HepG2 (cell line): ENCODE measurements at regions not wholly inside any gene's neighbourhood (a gene's known extent, or its start where the extent isn't known, plus 50 kb on each side); places are given as distances from the start of the nearest gene placed in this dataset.

ENCODE experiments used
- FOSL2 ChIP-seq: sonication (generic); formaldehyde crosslinking; IDR thresholded peaks from 2 replicates; pipeline ENCODE4 v1.4.0; 2020; ENCODE audit warnings: missing genetic modification reagents
- HNRNPL ChIP-seq: fragments of 200-400 bp; formaldehyde crosslinking; IDR thresholded peaks from 2 replicates; pipeline ENCODE4 v1.6.1; 2017; ENCODE audit warnings: mild to moderate bottlenecking, low read depth, low read length
- KLF11 ChIP-seq: IDR thresholded peaks from 2 replicates; pipeline ENCODE4 v1.6.1; 2016; ENCODE audit warnings: missing compliant biosample characterization
- NFYB ChIP-seq: sonication (generic); formaldehyde crosslinking; IDR thresholded peaks from 2 replicates; pipeline ENCODE4 v1.4.0; 2020; ENCODE audit warnings: missing genetic modification reagents
- ZNF180 ChIP-seq: sonication (generic); formaldehyde crosslinking; IDR thresholded peaks from 2 replicates; pipeline ENCODE4 v1.4.0; 2020; ENCODE audit warnings: low read depth, missing genetic modification reagents, borderline replicate concordance
- ZNF232 ChIP-seq: sonication (generic); formaldehyde crosslinking; IDR thresholded peaks from 2 replicates; pipeline ENCODE4 v1.4.0; 2020; ENCODE audit warnings: missing genetic modification reagents, borderline replicate concordance
- ZNF264 ChIP-seq: sonication (generic); formaldehyde crosslinking; IDR thresholded peaks from 2 replicates; pipeline ENCODE4 v1.4.0; 2020; ENCODE audit warnings: missing genetic modification reagents
- ZNF644 ChIP-seq: IDR thresholded peaks from 2 replicates; pipeline ENCODE4 v1.6.1; 2016; ENCODE audit warnings: low read depth
- ZNF672 ChIP-seq: sonication (generic); formaldehyde crosslinking; IDR thresholded peaks from 2 replicates; pipeline ENCODE4 v1.8.1; 2022; ENCODE audit warnings: missing genetic modification reagents
- TF ChIP-seq, protein P1 (sequence below): sonication (generic); formaldehyde crosslinking; IDR thresholded peaks from 2 replicates; pipeline ENCODE4 v1.4.0; 2020; ENCODE audit warnings: missing genetic modification reagents
- TF ChIP-seq, protein P2 (sequence below): sonication (generic); formaldehyde crosslinking; IDR thresholded peaks from 2 replicates; pipeline ENCODE4 v1.5.1; 2020; ENCODE audit warnings: missing genetic modification reagents, mild to moderate bottlenecking, borderline replicate concordance
- TF ChIP-seq, protein P3 (sequence below): sonication (generic); formaldehyde crosslinking; IDR thresholded peaks from 2 replicates; pipeline ENCODE4 v1.4.0; 2020; ENCODE audit warnings: missing genetic modification reagents, borderline replicate concordance
- TF ChIP-seq, protein P4 (sequence below): sonication (generic); formaldehyde crosslinking; IDR thresholded peaks from 2 replicates; pipeline ENCODE4 v1.5.0; 2020; ENCODE audit warnings: mild to moderate bottlenecking, missing genetic modification reagents, moderate library complexity
- TF ChIP-seq, protein P5 (sequence below): sonication (generic); formaldehyde crosslinking; IDR thresholded peaks from 2 replicates; pipeline ENCODE4 v1.4.0; 2020; ENCODE audit warnings: missing genetic modification reagents
- TF ChIP-seq, protein P6 (sequence below): sonication (generic); formaldehyde crosslinking; IDR thresholded peaks from 2 replicates; pipeline ENCODE4 v1.5.0; 2020; ENCODE audit warnings: missing genetic modification reagents
- TF ChIP-seq, protein P7 (sequence below): IDR thresholded peaks from 2 replicates; pipeline ENCODE4 v1.6.1; 2016; ENCODE audit warnings: missing genetic modification reagents, missing compliant biosample characterization

DNA sequence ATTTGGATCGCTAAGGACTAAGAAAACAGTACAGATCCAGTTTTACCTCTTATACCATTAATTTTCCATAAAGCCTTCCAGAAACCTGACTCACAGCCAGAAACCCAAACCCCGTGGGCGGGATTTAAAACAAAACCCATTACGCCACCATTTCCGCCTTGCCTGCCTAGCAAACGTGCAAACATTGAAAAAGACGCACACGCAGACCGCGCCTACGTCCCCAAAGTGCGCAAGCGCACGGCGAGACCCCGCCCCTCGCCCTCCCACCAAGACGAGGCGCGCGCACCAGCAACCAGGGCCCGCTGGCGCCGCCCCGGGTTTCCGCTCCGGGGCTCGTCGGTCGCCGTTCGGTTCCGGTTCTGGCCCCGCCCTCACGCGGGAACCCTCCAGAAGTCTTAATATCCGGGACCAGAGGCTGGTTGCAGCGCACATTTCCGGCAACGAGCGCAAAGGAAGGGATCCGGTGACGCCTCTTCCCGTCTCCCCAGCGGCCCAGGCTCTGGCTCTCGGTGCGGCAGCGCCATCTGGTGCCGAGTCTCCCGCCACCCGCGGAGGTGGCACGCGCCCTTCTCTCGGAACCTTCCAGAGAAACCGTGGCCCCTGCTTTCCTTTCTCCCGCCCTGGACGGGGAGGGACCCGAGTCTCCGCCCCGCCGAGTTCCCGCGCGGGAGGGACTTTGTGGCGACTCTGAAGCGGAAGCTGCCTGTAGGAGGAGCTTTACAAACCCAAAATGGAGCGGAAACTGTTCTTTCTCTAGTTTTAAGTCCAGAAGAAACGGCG lies 256.9 kb upstream of the STARD13 start (continued):
- TF ChIP-seq, protein P1, sequence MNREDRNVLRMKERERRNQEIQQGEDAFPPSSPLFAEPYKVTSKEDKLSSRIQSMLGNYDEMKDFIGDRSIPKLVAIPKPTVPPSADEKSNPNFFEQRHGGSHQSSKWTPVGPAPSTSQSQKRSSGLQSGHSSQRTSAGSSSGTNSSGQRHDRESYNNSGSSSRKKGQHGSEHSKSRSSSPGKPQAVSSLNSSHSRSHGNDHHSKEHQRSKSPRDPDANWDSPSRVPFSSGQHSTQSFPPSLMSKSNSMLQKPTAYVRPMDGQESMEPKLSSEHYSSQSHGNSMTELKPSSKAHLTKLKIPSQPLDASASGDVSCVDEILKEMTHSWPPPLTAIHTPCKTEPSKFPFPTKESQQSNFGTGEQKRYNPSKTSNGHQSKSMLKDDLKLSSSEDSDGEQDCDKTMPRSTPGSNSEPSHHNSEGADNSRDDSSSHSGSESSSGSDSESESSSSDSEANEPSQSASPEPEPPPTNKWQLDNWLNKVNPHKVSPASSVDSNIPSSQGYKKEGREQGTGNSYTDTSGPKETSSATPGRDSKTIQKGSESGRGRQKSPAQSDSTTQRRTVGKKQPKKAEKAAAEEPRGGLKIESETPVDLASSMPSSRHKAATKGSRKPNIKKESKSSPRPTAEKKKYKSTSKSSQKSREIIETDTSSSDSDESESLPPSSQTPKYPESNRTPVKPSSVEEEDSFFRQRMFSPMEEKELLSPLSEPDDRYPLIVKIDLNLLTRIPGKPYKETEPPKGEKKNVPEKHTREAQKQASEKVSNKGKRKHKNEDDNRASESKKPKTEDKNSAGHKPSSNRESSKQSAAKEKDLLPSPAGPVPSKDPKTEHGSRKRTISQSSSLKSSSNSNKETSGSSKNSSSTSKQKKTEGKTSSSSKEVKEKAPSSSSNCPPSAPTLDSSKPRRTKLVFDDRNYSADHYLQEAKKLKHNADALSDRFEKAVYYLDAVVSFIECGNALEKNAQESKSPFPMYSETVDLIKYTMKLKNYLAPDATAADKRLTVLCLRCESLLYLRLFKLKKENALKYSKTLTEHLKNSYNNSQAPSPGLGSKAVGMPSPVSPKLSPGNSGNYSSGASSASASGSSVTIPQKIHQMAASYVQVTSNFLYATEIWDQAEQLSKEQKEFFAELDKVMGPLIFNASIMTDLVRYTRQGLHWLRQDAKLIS (CRISPR knock-in tag): 0 out of 2 replicates have a peak, but pooled peaks have one; percentile 73
- TF ChIP-seq, protein P2, sequence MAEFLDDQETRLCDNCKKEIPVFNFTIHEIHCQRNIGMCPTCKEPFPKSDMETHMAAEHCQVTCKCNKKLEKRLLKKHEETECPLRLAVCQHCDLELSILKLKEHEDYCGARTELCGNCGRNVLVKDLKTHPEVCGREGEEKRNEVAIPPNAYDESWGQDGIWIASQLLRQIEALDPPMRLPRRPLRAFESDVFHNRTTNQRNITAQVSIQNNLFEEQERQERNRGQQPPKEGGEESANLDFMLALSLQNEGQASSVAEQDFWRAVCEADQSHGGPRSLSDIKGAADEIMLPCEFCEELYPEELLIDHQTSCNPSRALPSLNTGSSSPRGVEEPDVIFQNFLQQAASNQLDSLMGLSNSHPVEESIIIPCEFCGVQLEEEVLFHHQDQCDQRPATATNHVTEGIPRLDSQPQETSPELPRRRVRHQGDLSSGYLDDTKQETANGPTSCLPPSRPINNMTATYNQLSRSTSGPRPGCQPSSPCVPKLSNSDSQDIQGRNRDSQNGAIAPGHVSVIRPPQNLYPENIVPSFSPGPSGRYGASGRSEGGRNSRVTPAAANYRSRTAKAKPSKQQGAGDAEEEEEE: no peak
- TF ChIP-seq KLF11 (CRISPR knock-in tag): peak; percentile 97; the same call in 1 of the 2 replicates
- TF ChIP-seq ZNF232 (CRISPR knock-in tag): peak; percentile 94
- TF ChIP-seq HNRNPL: peak; percentile 71; the same call in 1 of the 2 replicates
- TF ChIP-seq ZNF264: peak; percentile 88
- peak; percentile 89; the same call in 1 of the 2 replicates for TF ChIP-seq ZNF180 (CRISPR knock-in tag)
- TF ChIP-seq FOSL2: peak; percentile 62
- TF ChIP-seq, protein P3, sequence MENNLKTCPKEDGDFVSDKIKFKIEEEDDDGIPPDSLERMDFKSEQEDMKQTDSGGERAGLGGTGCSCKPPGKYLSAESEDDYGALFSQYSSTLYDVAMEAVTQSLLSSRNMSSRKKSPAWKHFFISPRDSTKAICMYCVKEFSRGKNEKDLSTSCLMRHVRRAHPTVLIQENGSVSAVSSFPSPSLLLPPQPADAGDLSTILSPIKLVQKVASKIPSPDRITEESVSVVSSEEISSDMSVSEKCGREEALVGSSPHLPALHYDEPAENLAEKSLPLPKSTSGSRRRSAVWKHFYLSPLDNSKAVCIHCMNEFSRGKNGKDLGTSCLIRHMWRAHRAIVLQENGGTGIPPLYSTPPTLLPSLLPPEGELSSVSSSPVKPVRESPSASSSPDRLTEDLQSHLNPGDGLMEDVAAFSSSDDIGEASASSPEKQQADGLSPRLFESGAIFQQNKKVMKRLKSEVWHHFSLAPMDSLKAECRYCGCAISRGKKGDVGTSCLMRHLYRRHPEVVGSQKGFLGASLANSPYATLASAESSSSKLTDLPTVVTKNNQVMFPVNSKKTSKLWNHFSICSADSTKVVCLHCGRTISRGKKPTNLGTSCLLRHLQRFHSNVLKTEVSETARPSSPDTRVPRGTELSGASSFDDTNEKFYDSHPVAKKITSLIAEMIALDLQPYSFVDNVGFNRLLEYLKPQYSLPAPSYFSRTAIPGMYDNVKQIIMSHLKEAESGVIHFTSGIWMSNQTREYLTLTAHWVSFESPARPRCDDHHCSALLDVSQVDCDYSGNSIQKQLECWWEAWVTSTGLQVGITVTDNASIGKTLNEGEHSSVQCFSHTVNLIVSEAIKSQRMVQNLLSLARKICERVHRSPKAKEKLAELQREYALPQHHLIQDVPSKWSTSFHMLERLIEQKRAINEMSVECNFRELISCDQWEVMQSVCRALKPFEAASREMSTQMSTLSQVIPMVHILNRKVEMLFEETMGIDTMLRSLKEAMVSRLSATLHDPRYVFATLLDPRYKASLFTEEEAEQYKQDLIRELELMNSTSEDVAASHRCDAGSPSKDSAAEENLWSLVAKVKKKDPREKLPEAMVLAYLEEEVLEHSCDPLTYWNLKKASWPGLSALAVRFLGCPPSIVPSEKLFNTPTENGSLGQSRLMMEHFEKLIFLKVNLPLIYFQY (CRISPR knock-in tag): no peak
- peak; percentile 57 for TF ChIP-seq NFYB (CRISPR knock-in tag)
- peak; percentile 16; the same call in 1 of the 2 replicates for TF ChIP-seq ZNF644 (CRISPR knock-in tag)
- TF ChIP-seq, protein P4, sequence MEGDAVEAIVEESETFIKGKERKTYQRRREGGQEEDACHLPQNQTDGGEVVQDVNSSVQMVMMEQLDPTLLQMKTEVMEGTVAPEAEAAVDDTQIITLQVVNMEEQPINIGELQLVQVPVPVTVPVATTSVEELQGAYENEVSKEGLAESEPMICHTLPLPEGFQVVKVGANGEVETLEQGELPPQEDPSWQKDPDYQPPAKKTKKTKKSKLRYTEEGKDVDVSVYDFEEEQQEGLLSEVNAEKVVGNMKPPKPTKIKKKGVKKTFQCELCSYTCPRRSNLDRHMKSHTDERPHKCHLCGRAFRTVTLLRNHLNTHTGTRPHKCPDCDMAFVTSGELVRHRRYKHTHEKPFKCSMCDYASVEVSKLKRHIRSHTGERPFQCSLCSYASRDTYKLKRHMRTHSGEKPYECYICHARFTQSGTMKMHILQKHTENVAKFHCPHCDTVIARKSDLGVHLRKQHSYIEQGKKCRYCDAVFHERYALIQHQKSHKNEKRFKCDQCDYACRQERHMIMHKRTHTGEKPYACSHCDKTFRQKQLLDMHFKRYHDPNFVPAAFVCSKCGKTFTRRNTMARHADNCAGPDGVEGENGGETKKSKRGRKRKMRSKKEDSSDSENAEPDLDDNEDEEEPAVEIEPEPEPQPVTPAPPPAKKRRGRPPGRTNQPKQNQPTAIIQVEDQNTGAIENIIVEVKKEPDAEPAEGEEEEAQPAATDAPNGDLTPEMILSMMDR (CRISPR knock-in tag): peak; percentile 99
- TF ChIP-seq, protein P5, sequence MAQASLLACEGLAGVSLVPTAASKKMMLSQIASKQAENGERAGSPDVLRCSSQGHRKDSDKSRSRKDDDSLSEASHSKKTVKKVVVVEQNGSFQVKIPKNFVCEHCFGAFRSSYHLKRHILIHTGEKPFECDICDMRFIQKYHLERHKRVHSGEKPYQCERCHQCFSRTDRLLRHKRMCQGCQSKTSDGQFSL (CRISPR knock-in tag): peak; percentile 83; the same call in 1 of the 2 replicates
- TF ChIP-seq, protein P6, sequence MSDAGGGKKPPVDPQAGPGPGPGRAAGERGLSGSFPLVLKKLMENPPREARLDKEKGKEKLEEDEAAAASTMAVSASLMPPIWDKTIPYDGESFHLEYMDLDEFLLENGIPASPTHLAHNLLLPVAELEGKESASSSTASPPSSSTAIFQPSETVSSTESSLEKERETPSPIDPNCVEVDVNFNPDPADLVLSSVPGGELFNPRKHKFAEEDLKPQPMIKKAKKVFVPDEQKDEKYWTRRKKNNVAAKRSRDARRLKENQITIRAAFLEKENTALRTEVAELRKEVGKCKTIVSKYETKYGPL (CRISPR knock-in tag): peak; percentile 67
- TF ChIP-seq, protein P7, sequence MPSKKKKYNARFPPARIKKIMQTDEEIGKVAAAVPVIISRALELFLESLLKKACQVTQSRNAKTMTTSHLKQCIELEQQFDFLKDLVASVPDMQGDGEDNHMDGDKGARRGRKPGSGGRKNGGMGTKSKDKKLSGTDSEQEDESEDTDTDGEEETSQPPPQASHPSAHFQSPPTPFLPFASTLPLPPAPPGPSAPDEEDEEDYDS (CRISPR knock-in tag): peak; percentile 61
- no peak for TF ChIP-seq ZNF672
